Ovary (tissue), 7 donors: ENCODE measurements at regions not wholly inside any gene's neighbourhood (a gene's known extent, or its start where the extent isn't known, plus 50 kb on each side); places are given as distances from the start of the nearest gene placed in this dataset.

Source experiments
- DNase-seq, 5 donors: peaks; one replicate each; pipeline ENCODE4 v3.0.0-alpha.2; 2019 to 2020
- H3K27ac ChIP-seq, 2 donors: fragments of 200-600 bp; one replicate each; pipeline versions ENCODE4 v1.5.1 to v1.8.0; 2019 to 2022
- H3K27me3 ChIP-seq: fragments of 200-600 bp; one replicate; pipeline ENCODE4 v1.8.0; 2022
- H3K36me3 ChIP-seq: fragments of 200-600 bp; sonication (generic); one replicate; pipeline ENCODE4 v1.5.1; 2019
- H3K4me1 ChIP-seq: one replicate; pipeline ENCODE4 v1.8.1; 2013; ENCODE audit warnings: mild to moderate bottlenecking, moderate library complexity; ENCODE audit not compliant: insufficient read depth
- H3K4me3 ChIP-seq: fragments of 200-600 bp; sonication (generic); one replicate; pipeline ENCODE4 v1.5.1; 2017
- H3K9me3 ChIP-seq, 2 donors: fragments of 200-600 bp in 1 of 2; sonication (generic) in 1 of 2; one replicate each; pipeline versions ENCODE4 v1.5.1 to v1.8.1; 2013 to 2019; ENCODE audit warnings: mild to moderate bottlenecking in 1 of 2, moderate library complexity in 1 of 2
- CTCF ChIP-seq, 3 donors: fragments of 450-650 bp in 2 of 3; fragments of 200-600 bp in 1 of 3; IDR thresholded peaks; one replicate each; pipeline versions ENCODE4 v1.5.1 to v1.8.0; 2016 to 2022; ENCODE audit warnings: antibody characterized with exemption in 3 of 3, mild to moderate bottlenecking in 1 of 3
- EP300 ChIP-seq: sonication (generic); formaldehyde crosslinking; IDR thresholded peaks from one replicate; pipeline ENCODE4 v1.6.1; 2017; ENCODE audit warnings: antibody characterized with exemption
- POLR2A ChIP-seq: fragments of 450-650 bp; IDR thresholded peaks from one replicate; pipeline ENCODE4 v1.6.1; 2017; ENCODE audit warnings: antibody characterized with exemption, mild to moderate bottlenecking, moderate library complexity
- WGBS, 3 donors: extraction: QIAGEN DNeasy Blood & Tissue Kit in 1 of 3; methylation state at CpG; one replicate each; pipeline versions ENCODE4 v1.1.5 to v1.1.7; 2013 to 2017; 5-methylcytosine and 5-hydroxymethylcytosine counted together
- intact Hi-C, 4 donors: fragments of 100-400 bp; cut with DNase I; formaldehyde crosslinking; loops; one replicate each; pipeline versions ENCODE4 v1.11.0 to v1.15.1; 2022 to 2023
- donor health status: DM: no; HTN: no; CAD: no; lungs with moderate emphysema.
- donor health status: DM: no; HTN: no; CAD: no.
- donor health status: Bipolar disorder and iron deficiency.
- donor health status: DM: no; HTN: no; CAD: no.
- donor health status: DM: yes; HTN: yes; CAD: no.

- TF ChIP-seq EP300 (no peak), POLR2A (no peak), CTCF (IDR thresholded peaks at IDR 0.05) (no peak)
- Histone ChIP-seq H3K4me1 (no peaks in the 10 kb centered on the region), H3K9me3 (no peaks in the 10 kb centered on the region), H3K27ac (no peak overlapping the region), H3K36me3 (no peaks in the 10 kb centered on the region), H3K4me3 (no peak overlapping the region), H3K27me3 (no peaks in the 10 kb centered on the region)
- DNase-seq, result no peak
- intact Hi-C loops, result no loop called here
- 61 to 81% (median 76%) methylated on average over 15 of the region's 15 CpGs for WGBS, 3 donors
These were observed 85.2 kb upstream of the INSIG1 start for GRCh38 chr7:155212301-155213015.

GRCh38 chr7:155213385-155213784 is 84.3 kb upstream of the INSIG1 start:
- H3K4me1 ChIP-seq, result no peaks in the 10 kb centered on the region
- no peaks in the 10 kb centered on the region for H3K27me3 ChIP-seq
- 83 to 90% (median 88%) methylated on average over 4 of the region's 4 CpGs for WGBS, 3 donors
- H3K36me3 ChIP-seq, result no peaks in the 10 kb centered on the region
- no peak for TF ChIP-seq POLR2A
- TF ChIP-seq CTCF (IDR thresholded peaks at IDR 0.05), result no peak
- TF ChIP-seq EP300, result no peak
- intact Hi-C loops, result no loop called here
- H3K9me3 ChIP-seq, result no peaks in the 10 kb centered on the region
- H3K27ac ChIP-seq, result no peak overlapping the region
- DNase-seq, result no peak
- H3K4me3 ChIP-seq, result no peak overlapping the region

- 6 to 11% (median 8%) methylated on average over 22 to 26 of the region's 26 CpGs for WGBS, 3 donors
- no peaks in the 10 kb centered on the region for H3K9me3 ChIP-seq
- H3K36me3 ChIP-seq, result no peaks in the 10 kb centered on the region
- intact Hi-C loops, result no loop called here
- H3K4me3 ChIP-seq, result no peak overlapping the region
- no peak overlapping the region for H3K27ac ChIP-seq
- TF ChIP-seq EP300 (no peak), CTCF (IDR thresholded peaks at IDR 0.05) (no peak), POLR2A (no peak)
- H3K4me1 ChIP-seq, result no peaks in the 10 kb centered on the region
- no peak for DNase-seq
- no peaks in the 10 kb centered on the region for H3K27me3 ChIP-seq
These were observed 83.5 kb upstream of the INSIG1 start for GRCh38 chr7:155213955-155214740.

GRCh38 chr7:155215576-155216325 is 81.9 kb upstream of the INSIG1 start:
- H3K27me3 ChIP-seq, result no peaks in the 10 kb centered on the region
- DNase-seq, result no peak

More at GRCh38 chr7:155215576-155216325, 81.9 kb upstream of the INSIG1 start:
- no peaks in the 10 kb centered on the region for H3K4me1 ChIP-seq
- no peaks in the 10 kb centered on the region for H3K9me3 ChIP-seq
- H3K27ac ChIP-seq, result no peak overlapping the region
- H3K36me3 ChIP-seq, result no peaks in the 10 kb centered on the region
- H3K4me3 ChIP-seq, result no peak overlapping the region
- intact Hi-C loops, result no loop called here
- 64 to 69% (median 67%) methylated on average over 7 of the region's 7 CpGs for WGBS, 3 donors
- TF ChIP-seq CTCF (IDR thresholded peaks at IDR 0.05), result no peak
- no peak for TF ChIP-seq POLR2A
- TF ChIP-seq EP300, result no peak
